ENCODE measurements at regions not wholly inside any gene's neighbourhood (a gene's known extent, or its start where the extent isn't known, plus 50 kb on each side); places are given as distances from the start of the nearest gene placed in this dataset.

GRCh38 chr19:30105727-30106126 lies 163.7 kb downstream of the URI1 start:
- no peak for TF ChIP-seq CTCF (IDR thresholded peaks at IDR 0.05; ENCODE audit: insufficient read depth, missing control alignments)
- no peak for FAIRE-seq
- DNase-seq (ENCODE audit: insufficient read length, low spot score): no peak

DNA sequence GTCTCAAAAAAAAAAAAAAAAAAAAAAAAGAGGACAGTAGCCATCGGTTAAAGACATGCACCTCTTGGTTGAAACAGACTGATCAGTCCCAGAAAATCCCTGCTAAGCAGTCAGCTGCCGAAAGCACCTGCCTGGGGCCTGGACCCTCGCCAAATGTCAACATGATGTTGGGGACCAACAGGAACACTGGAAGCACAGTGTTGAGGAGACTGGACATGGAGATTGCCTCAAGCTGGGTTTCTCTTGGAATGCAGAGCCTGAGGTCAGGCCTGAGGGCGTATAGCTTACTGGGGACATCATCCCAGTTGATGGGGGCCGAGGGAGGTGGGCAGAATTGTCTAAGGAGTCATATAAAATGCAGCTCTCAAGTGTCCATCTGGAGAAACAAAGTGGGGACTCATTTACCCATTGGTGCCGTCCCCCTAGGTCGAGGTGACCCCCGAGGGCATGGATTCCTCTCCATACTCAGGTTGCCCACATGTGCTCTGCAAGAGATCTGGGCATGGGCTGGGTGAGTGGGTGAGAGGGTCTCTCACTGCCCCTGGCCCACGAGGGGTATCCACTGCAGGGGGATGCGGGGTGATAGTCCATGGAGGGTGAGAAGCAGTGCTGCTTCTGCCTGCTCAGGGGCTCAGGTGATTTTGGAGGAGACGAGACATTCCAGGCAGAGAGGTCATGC lies 164.5 kb downstream of the URI1 start:
- no peak for TF ChIP-seq CTCF (IDR thresholded peaks at IDR 0.05; ENCODE audit: insufficient read depth, missing control alignments)
- no peak for DNase-seq (ENCODE audit: insufficient read length, low spot score)
- no peak for FAIRE-seq

- no peak for TF ChIP-seq CTCF (IDR thresholded peaks at IDR 0.05; ENCODE audit: insufficient read depth, missing control alignments)
- FAIRE-seq: no peak
- no peak for DNase-seq (ENCODE audit: insufficient read length, low spot score)
Observed at GRCh38 chr19:30107251-30107650, 165.2 kb downstream of the URI1 start.

DNA sequence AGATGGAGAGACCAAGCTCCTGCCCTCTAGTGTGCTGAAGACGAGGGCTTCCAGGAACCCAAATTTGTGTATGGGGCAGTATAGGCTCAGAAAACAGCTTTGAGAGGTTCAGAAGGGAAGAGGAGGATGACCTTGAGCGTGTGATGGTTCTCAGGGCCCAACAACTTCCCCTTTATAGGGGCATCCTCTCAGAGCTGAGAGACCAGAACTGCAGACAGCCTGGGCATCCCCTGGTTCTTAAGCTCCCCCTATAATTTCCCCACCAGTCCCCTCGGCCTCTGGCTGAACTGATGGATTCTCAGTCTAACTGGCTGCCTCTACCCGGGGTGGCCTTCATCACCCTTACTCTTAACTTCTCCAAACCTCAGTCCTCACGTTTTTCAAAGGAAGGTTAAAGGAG lies 167.5 kb downstream of the URI1 start:
- DNase-seq (ENCODE audit: insufficient read length, low spot score): no peak
- no peak for FAIRE-seq
- no peak for TF ChIP-seq CTCF (IDR thresholded peaks at IDR 0.05; ENCODE audit: insufficient read depth, missing control alignments)

DNA sequence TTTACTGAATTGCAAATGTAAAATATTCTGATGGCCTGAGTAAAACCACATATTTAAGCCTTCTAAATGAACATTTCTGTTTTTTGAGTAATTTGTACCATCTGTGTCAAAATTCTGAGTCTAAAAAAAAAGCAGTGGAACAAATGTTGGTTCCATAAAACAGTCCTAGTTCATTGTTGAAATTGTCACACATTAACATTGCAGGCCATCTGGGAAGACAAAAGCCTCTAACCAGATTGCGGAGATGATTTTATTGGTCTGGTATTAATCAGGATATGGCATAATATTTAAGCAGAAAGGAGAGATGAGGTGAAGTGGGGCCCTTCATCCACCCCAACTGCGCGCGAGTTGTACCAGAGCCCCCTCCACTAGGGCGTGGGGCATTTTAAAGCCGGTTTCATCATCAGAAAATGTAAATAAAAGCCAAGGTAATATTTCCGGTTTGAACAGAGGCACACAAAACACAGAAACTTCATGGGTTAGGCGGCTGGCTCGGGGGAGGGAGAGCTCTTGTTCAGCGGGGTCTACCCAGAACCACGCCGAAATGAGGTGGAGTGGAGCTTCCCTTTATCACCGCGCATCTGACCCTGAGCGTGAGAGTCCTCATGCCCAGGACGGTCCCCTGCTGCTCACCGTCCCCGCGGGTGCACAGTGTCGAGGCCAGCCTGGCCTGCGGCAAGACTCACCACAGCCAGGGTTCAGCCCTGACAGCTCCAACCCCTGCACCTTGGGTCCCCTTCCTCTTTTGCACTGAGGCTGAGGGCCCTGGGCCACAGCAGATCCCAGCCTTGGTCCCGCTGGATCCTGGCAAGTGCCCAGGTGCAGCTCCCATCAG lies 169.2 kb downstream of the URI1 start:
- TF ChIP-seq CTCF (IDR thresholded peaks at IDR 0.05; ENCODE audit: insufficient read depth, missing control alignments): no peak
- DNase-seq (ENCODE audit: insufficient read length, low spot score) (no peak), FAIRE-seq (no peak)

DNA sequence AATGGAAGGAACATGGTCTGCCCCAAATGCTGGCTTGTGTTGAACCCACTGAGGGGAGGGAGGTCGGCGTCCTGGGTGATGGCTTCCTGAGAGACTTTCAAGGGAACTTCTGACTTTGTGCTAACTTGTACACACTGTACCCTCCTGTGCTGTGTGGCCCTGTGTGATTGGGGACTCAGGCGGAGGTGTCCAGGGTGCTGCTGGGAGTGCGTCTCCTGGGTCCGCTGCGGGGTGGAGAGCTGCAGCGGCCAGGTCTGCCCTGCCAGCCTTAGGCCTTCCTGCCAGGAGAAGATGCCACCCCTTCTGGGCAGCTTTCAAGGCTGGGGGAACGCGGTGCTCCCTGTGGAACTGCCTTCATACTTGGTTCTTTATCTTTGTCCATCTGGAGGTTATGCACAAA lies 170.1 kb downstream of the URI1 start:
- TF ChIP-seq CTCF (IDR thresholded peaks at IDR 0.05; ENCODE audit: insufficient read depth, missing control alignments): no peak
- DNase-seq (ENCODE audit: insufficient read length, low spot score) (no peak), FAIRE-seq (no peak)

GRCh38 chr19:30112666-30113065 lies 170.6 kb downstream of the URI1 start:
- TF ChIP-seq CTCF (IDR thresholded peaks at IDR 0.05; ENCODE audit: insufficient read depth, missing control alignments): no peak
- DNase-seq (ENCODE audit: insufficient read length, low spot score) (no peak), FAIRE-seq (no peak)
